HEK293T (cell line): ENCODE measurements at regions not wholly inside any gene's neighbourhood (a gene's known extent, or its start where the extent isn't known, plus 50 kb on each side); places are given as distances from the start of the nearest gene placed in this dataset.

Experiments
- ARNT ChIP-seq: fragments of 450-650 bp; IDR thresholded peaks from 2 replicates; pipeline ENCODE4 v1.6.1; 2017; ENCODE audit warnings: mild to moderate bottlenecking
- BHLHE40 ChIP-seq: fragments of 450-650 bp; IDR thresholded peaks from 2 replicates; pipeline ENCODE4 v1.6.1; 2016; ENCODE audit warnings: mild to moderate bottlenecking, moderate library complexity, borderline replicate concordance
- ELF4 ChIP-seq: fragments of 450-650 bp; IDR thresholded peaks from 2 replicates; pipeline ENCODE4 v1.6.1; 2017; ENCODE audit warnings: antibody characterized with exemption
- FOXA1 ChIP-seq: fragments of 450-650 bp; IDR thresholded peaks from 2 replicates; pipeline ENCODE4 v1.6.1; 2016; ENCODE audit warnings: mild to moderate bottlenecking
- FOXK2 ChIP-seq: fragments of 450-650 bp; IDR thresholded peaks from 2 replicates; pipeline ENCODE4 v1.6.1; 2016; ENCODE audit warnings: mild to moderate bottlenecking
- FOXM1 ChIP-seq: fragments of 450-650 bp; IDR thresholded peaks from 2 replicates; pipeline ENCODE4 v1.6.1; 2017; ENCODE audit warnings: mild to moderate bottlenecking, borderline replicate concordance
- HDGF ChIP-seq: fragments of 450-650 bp; IDR thresholded peaks from 2 replicates; pipeline ENCODE4 v1.6.1; 2017; ENCODE audit warnings: antibody characterized with exemption, borderline replicate concordance
- LEF1 ChIP-seq: fragments of 450-650 bp; IDR thresholded peaks from 2 replicates; pipeline ENCODE4 v1.6.1; 2017; ENCODE audit warnings: mild to moderate bottlenecking, borderline replicate concordance
- NFRKB ChIP-seq: fragments of 450-650 bp; IDR thresholded peaks from 2 replicates; pipeline ENCODE4 v1.6.1; 2016; ENCODE audit warnings: mild to moderate bottlenecking, moderate library complexity
- PKNOX1 ChIP-seq: fragments of 450-650 bp; IDR thresholded peaks from 2 replicates; pipeline ENCODE4 v1.6.1; 2016
- SP1 ChIP-seq: fragments of 450-650 bp; IDR thresholded peaks from 2 replicates; pipeline ENCODE4 v1.6.1; 2017
- SUZ12 ChIP-seq: fragments of 450-650 bp; IDR thresholded peaks from 2 replicates; pipeline ENCODE4 v1.6.1; 2016; ENCODE audit warnings: mild to moderate bottlenecking
- TARDBP ChIP-seq: fragments of 450-650 bp; IDR thresholded peaks from 2 replicates; pipeline ENCODE4 v1.6.1; 2016
- ZNF384 ChIP-seq: fragments of 450-650 bp; IDR thresholded peaks from 2 replicates; pipeline ENCODE4 v1.6.1; 2016

- TF ChIP-seq HDGF (no peak), FOXA1 (no peak), BHLHE40 (no peak), TARDBP (no peak), LEF1 (no peak), ELF4 (no peak), NFRKB (no peak), FOXK2 (no peak), ARNT (no peak), SUZ12 (no peak), FOXM1 (no peak), PKNOX1 (no peak), ZNF384 (no peak), SP1 (no peak)
These were observed 440.6 kb upstream of the JAG1 start for GRCh38 chr20:11114382-11114781.
